ENCODE measurements at regions not wholly inside any gene's neighbourhood (a gene's known extent, or its start where the extent isn't known, plus 50 kb on each side); places are given as distances from the start of the nearest gene placed in this dataset.

- TF ChIP-seq POLR2A (IDR thresholded peaks at IDR 0.05): no peak
- TF ChIP-seq, protein P1, sequence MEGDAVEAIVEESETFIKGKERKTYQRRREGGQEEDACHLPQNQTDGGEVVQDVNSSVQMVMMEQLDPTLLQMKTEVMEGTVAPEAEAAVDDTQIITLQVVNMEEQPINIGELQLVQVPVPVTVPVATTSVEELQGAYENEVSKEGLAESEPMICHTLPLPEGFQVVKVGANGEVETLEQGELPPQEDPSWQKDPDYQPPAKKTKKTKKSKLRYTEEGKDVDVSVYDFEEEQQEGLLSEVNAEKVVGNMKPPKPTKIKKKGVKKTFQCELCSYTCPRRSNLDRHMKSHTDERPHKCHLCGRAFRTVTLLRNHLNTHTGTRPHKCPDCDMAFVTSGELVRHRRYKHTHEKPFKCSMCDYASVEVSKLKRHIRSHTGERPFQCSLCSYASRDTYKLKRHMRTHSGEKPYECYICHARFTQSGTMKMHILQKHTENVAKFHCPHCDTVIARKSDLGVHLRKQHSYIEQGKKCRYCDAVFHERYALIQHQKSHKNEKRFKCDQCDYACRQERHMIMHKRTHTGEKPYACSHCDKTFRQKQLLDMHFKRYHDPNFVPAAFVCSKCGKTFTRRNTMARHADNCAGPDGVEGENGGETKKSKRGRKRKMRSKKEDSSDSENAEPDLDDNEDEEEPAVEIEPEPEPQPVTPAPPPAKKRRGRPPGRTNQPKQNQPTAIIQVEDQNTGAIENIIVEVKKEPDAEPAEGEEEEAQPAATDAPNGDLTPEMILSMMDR (IDR thresholded peaks at IDR 0.05): no peak
Measured at GRCh38 chr11:82024760-82025159, 708.9 kb downstream of the FAM181B start.
